ENCODE measurements at regions not wholly inside any gene's neighbourhood (a gene's known extent, or its start where the extent isn't known, plus 50 kb on each side); places are given as distances from the start of the nearest gene placed in this dataset.

DNA sequence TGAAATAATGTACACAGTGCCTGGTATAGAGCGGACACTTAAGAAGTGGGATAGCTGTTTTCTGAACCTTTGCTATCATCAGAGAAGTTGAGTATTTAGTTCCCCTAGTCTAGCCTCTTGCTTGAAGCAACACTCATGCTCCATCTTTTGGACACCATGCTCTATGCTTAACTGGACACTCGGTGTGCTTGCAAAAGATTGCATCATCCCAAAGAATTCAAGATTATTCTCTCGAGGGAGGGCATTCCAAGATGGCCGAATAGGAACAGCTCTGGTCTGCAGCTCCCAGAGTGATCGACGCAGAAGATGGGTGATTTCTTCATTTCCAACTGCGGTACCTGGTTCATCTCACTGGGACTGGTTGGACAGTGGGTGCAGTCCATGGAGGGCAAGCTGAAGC, 143.9 kb upstream of the FSHR start:
- DNase-seq: no peak

GRCh38 chr2:49296107-49296867, 142.0 kb upstream of the FSHR start:
- no peak for DNase-seq

- no peak for DNase-seq
Observed at GRCh38 chr2:49294225-49294624, 139.9 kb upstream of the FSHR start.

- no peak for DNase-seq
Observed at GRCh38 chr2:49291619-49292018, 137.3 kb upstream of the FSHR start.

DNA sequence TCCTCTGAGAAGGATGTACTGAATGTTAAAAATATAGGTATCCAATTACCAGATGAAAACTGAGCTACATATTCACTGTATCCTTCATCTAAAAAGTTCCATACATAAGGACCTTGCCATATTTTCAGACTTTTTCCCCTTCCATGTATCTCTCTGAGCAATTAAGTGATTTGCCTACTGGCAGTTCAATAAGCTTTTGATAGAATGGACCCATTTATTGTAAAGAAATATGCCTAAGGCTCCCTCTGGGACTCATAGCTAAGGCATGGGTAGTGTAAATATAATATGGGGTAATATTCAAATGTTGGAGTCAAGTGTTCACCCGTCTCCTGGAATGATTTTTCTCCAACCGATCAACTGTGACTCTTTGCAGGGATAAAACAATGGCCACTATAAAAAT, 135.4 kb upstream of the FSHR start:
- DNase-seq: no peak

DNA sequence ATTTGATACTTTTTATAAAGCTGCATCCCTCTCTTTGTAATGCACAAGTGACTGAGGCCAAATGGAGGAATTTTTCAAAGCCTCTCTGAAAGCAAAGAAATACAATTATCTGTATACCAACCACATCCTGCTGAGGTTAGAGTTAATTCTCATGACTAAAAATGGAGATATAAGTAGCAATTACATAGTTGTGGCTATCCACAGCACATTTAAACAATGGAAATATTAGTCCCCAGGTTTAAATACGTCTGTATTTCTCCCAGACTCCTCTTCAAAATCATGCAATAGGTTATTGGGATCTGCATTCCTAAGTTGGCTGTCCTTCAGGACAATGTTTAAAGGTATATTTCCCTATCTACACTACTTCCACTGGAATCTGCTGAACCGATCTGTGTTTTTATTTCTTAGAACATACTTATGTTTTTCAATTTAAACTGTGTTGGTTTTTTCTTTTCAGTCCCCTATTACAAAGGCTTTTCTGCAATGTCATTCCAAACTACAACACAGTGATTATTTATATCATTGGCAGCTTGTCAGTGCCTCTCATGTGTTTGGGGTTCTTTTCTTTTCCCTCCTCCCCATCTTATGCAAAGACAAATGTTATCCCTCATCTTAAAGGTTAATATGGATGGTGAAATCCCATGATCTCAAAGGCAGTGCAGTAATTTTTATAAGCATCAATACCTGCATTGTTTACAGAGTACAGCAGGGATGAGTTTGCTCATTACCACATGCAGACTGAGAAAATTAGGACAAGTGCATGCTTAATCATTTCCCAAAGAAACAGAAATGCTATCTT, 134.8 kb upstream of the FSHR start:
- no peak for DNase-seq

DNA sequence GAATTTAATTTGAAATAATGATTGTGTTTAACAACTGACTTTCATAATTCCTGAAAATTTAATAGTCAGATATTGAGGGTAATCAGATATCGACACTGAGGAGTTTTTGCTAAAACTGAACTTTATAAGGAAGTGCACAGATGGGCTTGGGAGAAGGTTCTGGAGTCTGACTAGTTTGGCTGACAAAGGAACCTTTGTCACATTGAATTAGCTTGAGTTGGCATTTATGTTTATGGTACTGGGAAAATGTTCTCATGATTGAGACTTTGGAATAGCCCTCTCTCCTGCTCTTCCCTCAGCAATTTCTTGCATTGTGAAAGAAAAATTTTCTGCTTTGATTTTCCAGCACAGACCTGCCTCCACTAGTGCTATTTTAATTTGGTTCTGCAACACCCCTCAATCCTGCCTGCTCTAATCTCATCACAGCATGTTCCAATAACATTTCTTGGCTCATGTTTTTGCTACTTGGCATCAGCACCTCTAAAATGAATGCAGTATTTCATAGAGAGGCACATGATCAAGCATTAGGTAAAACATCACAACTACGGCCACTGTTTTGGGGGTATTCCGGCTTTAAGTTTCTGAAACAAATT, 133.9 kb upstream of the FSHR start:
- DNase-seq: no peak

- no peak for DNase-seq
Observed at GRCh38 chr2:49286726-49287125, 132.4 kb upstream of the FSHR start.

DNA sequence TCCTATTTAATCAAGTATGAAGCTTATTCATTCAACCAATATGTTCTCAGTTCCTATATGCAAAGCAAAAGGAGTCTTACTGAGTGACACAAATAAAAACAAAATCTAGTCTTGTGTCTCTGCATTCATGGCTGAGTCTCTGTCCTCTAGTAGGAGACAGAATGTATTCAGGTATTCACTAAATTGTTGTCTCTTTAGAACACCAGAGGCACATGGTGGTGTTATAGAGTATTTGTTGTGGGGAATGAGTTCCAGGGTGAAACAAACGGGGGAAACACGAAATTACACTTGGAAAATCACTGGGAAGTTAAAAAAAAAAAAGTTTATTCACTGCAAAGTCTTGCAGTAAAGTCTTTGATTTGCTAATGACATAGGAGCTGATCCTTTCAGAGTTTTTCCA, 131.7 kb upstream of the FSHR start:
- no peak for DNase-seq

DNA sequence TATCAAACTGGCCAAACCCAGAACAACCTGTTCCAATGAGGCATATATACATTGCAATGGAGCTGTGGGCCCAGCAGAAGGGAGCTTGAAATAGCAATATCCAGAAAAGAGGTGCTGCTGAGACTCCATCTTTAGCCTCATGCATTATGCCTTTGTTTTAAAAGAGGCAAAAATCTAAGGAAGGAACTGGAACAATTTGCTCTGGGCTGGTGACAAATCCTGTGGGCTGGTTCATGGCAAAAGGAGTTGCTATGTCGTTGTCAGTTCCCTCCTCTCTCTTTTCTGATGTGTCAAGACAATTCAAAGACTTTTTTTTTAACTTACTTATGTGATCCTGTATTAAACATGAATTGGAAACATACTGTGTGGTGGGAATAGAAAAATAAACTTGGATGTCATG, 124.2 kb upstream of the FSHR start:
- DNase-seq: no peak

DNA sequence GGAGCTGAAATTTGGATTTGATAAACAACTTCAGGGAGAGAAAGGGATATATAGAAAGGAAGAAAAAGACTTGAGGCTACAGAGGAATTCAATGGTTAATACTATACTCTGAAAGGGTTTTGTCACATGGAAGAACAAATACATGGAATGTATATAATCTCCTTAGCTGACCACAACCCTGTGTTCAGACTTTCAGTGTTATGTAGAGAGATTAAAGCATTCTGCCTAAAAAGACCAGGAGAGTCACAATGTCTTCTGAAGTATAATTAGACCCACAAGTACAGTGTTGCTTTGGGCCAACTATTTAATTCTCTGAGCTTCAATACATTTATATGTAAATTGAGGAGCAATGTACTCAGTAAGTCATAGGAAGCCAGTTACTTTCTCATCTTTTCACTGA, 123.8 kb upstream of the FSHR start:
- DNase-seq: no peak

DNA sequence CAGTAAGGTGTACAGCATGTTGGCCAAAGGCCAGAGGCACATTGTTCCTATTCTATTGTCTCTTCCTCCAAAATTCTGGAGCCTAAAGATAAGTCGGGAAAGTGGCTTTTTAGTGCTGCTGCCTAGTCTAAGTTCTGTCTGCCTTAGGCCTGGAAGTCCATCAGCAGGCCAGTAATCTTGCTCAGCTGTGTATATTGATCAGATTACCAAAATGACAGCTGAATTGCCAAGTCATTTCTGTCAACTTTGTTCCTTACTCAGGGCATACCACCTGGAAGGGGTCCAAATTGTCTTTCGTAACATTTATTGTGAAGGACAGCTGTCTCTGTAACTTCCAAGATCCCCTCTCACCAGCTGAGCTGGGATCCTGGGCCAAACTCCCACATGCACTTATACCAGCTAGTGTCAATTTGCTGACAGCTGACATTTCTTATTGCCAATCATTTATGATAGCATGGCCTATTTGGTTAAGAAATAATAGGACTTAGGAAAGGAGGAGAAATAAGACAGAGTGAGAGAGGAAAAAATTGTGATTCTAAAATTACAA, 116.8 kb upstream of the FSHR start:
- no peak for DNase-seq

DNA sequence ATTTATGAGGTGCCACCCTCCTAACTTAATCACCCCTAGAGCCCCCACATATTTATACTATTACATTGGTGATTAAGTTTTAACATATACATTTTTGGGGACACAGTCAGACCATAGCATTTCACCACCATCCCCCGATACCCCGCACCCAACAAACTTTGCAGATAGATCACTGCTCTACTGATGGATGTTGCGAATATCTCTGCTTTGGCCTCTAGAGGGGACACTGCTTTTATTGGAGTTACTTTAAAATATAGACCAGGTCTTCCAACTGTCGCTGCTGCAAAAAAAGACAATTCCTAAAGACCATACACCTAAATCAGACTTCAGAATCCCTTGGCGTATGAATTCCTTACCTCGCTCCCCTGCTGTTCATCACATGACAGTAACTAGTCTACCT, 115.8 kb upstream of the FSHR start:
- no peak for DNase-seq

DNA sequence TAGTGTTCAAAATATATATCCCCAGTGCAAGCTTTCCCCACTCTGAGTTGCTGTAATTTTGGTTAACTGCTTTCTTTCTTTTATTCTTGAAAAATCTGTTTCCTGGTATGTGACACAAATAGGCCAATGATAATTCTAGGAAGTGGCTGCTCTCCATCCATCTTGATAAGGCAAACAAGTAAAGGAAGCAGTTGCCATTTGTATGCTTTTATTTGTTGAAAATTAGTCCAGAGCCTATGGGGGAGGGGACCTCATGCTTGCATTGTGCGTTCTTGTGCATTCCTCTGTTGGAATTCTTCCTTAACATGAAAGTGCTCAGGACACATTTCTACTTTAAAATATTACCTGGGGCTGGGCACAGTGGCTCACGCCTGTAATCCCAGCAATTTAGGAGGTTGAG, 111.2 kb upstream of the FSHR start:
- no peak for DNase-seq

DNA sequence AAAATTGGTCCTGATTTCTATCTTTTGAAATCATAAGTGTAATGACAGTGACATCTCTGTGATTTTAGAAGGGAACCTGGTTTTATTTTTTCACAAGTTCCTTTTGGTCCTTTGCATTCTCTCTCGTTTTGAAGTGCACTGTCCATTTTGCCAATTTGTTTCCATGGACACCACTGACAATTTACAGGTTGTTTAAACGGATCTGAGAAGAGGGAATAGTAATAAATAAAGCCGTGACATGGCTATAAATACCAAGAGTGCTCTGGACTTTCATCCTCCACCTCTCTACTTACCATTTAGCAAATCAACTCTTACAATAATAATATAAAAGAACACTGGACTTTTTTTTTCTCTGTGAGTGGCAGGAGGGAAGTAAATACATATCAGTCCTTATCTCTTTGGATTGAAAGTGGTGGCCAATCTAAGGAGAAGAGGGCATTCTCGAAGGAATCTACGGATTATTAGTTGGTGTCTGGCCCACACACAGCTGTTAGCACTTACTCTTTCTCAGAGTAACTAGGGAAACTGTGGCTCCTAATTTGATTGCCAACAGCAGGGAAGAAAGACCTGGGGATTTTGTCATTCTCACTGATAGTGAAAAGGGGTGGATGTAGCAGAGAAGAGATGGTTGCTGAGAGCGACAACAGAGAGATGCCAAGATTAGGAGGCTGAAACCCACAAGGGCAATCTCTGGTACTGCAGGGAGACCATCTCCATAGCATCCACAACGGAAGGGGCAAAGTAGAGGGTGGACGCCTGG, 108.7 kb upstream of the FSHR start:
- DNase-seq: no peak

- DNase-seq: no peak
Observed at GRCh38 chr2:49261781-49262180, 107.5 kb upstream of the FSHR start.

GRCh38 chr2:49260979-49261538, 106.7 kb upstream of the FSHR start:
- DNase-seq: no peak

DNA sequence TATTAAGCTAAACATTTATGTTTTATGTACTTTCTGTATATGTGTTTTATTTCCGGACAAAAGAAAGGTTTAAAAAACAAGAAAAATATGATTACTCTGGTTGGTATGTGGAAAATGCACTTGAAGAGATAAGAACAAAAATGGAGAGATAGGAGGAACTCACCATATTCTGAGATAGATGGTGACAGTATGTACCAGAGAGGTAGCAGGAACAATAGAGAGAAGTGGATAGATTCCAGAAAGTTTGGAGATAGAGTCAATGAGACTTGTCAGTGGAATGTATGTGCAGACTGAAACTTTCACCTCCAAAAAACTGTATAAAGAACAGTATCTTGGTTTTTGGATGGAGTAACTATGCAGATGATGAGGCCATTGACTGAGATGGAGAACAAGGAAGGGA, 105.6 kb upstream of the FSHR start:
- DNase-seq: no peak

- peak; percentile 68 for DNase-seq
Observed at GRCh38 chr2:49255409-49255971, 101.2 kb upstream of the FSHR start.

- DNase-seq: no peak
Observed at GRCh38 chr2:49254401-49254800, 100.1 kb upstream of the FSHR start.

- no peak for DNase-seq
Observed at GRCh38 chr2:49251766-49252165, 97.5 kb upstream of the FSHR start.

DNA sequence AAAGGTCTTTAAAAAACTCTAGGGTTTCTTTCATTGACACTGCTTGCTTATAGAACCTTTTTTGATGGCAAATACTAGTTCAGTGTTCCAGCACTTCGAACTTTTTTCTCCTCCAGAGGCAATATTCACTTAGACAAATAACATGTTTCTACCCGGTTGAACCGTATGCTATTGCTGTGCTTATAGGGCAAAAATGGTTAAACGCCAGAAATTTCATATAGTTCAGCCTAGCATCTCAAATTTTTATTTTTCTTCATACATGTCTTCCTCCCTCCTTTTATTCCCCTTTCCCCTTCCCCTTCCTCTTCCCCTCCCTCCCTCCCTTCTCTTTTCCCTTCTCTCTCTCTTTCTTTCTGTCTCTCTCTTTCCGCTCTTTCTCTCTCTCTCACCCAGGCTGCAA, 96.9 kb upstream of the FSHR start:
- no peak for DNase-seq

Measured in NCI-H2029 (cell line).